ENCODE measurements at regions not wholly inside any gene's neighbourhood (a gene's known extent, or its start where the extent isn't known, plus 50 kb on each side); places are given as distances from the start of the nearest gene placed in this dataset.
"Not testable (repeated sequence)": the region's sequence is repeated elsewhere in the genome, so short reads cannot be mapped to it uniquely, and the experiment has no call there.

- H3K27me3 ChIP-seq (ENCODE audit: control insufficient read depth in 5 of 5, insufficient read depth in 4 of 5, low read length in 5 of 5): peaks cover 0 to 14% (median 3%) of the 10 kb centered on the region in 5 donors
- no peak overlapping the region for H3K9ac ChIP-seq (ENCODE audit: low read length in 5 of 5)
- no peak overlapping the region for H3K27ac ChIP-seq (ENCODE audit: low read depth, low read length)
- H3K36me3 ChIP-seq (ENCODE audit: control insufficient read depth in 5 of 5, insufficient read depth in 5 of 5, low read length in 5 of 5): no peaks in the 10 kb centered on the region
- H3K4me1 ChIP-seq (ENCODE audit: control insufficient read depth in 5 of 5, insufficient read depth in 5 of 5, low read length in 5 of 5): no peaks in the 10 kb centered on the region
- no peaks in the 10 kb centered on the region for H3K9me3 ChIP-seq (ENCODE audit: control insufficient read depth in 5 of 5, low read length in 5 of 5)
- no peak overlapping the region for H3K4me3 ChIP-seq (ENCODE audit: low read depth in 1 of 5, low read length in 5 of 5)
Measured at GRCh38 chr16:87035053-87035452, 282.1 kb downstream of the C16orf95 start.

GRCh38 chr16:87037012-87037411 lies 280.2 kb downstream of the C16orf95 start:
- Histone ChIP-seq H3K9me3 (ENCODE audit: control insufficient read depth in 5 of 5, low read length in 5 of 5) (no peaks in the 10 kb centered on the region), H3K4me3 (ENCODE audit: low read depth in 1 of 5, low read length in 5 of 5) (no peak overlapping the region), H3K9ac (ENCODE audit: low read length in 5 of 5) (no peak overlapping the region), H3K36me3 (ENCODE audit: control insufficient read depth in 5 of 5, insufficient read depth in 5 of 5, low read length in 5 of 5) (no peaks in the 10 kb centered on the region), H3K27me3 (ENCODE audit: control insufficient read depth in 5 of 5, insufficient read depth in 4 of 5, low read length in 5 of 5) (peaks cover 0 to 17% (median 6%) of the 10 kb centered on the region in 5 donors), H3K27ac (ENCODE audit: low read depth, low read length) (no peak overlapping the region), H3K4me1 (ENCODE audit: control insufficient read depth in 5 of 5, insufficient read depth in 5 of 5, low read length in 5 of 5) (peaks cover 0 to 13% (median 0%) of the 10 kb centered on the region in 5 donors)

- H3K9ac ChIP-seq (ENCODE audit: low read length in 5 of 5); H3K4me3 ChIP-seq (ENCODE audit: low read depth in 1 of 5, low read length in 5 of 5); H3K27ac ChIP-seq (ENCODE audit: low read depth, low read length); H3K9me3 ChIP-seq (ENCODE audit: control insufficient read depth in 5 of 5, low read length in 5 of 5); H3K36me3 ChIP-seq (ENCODE audit: control insufficient read depth in 5 of 5, insufficient read depth in 5 of 5, low read length in 5 of 5): not testable (repeated sequence)
- Histone ChIP-seq H3K27me3 (ENCODE audit: control insufficient read depth in 5 of 5, insufficient read depth in 4 of 5, low read length in 5 of 5) (peaks cover 4 to 16% (median 13%) of the 10 kb centered on the region in 5 donors), H3K4me1 (ENCODE audit: control insufficient read depth in 5 of 5, insufficient read depth in 5 of 5, low read length in 5 of 5) (peaks cover 0 to 27% (median 4%) of the 10 kb centered on the region in 5 donors)
Measured at GRCh38 chr16:87038528-87038927, 278.7 kb downstream of the C16orf95 start.

GRCh38 chr16:87040169-87041117 lies 276.7 kb downstream of the C16orf95 start:
- H3K9me3 ChIP-seq (ENCODE audit: control insufficient read depth in 5 of 5, low read length in 5 of 5): no peaks in the 10 kb centered on the region
- H3K4me3 ChIP-seq (ENCODE audit: low read depth in 1 of 5, low read length in 5 of 5): no peak overlapping the region
- no peak overlapping the region for H3K27ac ChIP-seq (ENCODE audit: low read depth, low read length)
- H3K9ac ChIP-seq (ENCODE audit: low read length in 5 of 5): no peak overlapping the region
- no peaks in the 10 kb centered on the region for H3K36me3 ChIP-seq (ENCODE audit: control insufficient read depth in 5 of 5, insufficient read depth in 5 of 5, low read length in 5 of 5)
- H3K27me3 ChIP-seq (ENCODE audit: control insufficient read depth in 5 of 5, insufficient read depth in 4 of 5, low read length in 5 of 5): peaks cover 6 to 21% (median 16%) of the 10 kb centered on the region in 5 donors
- H3K4me1 ChIP-seq (ENCODE audit: control insufficient read depth in 5 of 5, insufficient read depth in 5 of 5, low read length in 5 of 5): peaks cover 0 to 34% (median 4%) of the 10 kb centered on the region in 5 donors

- no peaks in the 10 kb centered on the region for H3K36me3 ChIP-seq (ENCODE audit: control insufficient read depth in 5 of 5, insufficient read depth in 5 of 5, low read length in 5 of 5)
- H3K27ac ChIP-seq (ENCODE audit: low read depth, low read length): no peak overlapping the region
- peaks cover 0 to 34% (median 4%) of the 10 kb centered on the region in 5 donors for H3K4me1 ChIP-seq (ENCODE audit: control insufficient read depth in 5 of 5, insufficient read depth in 5 of 5, low read length in 5 of 5)
- no peaks in the 10 kb centered on the region for H3K9me3 ChIP-seq (ENCODE audit: control insufficient read depth in 5 of 5, low read length in 5 of 5)
- no peak overlapping the region for H3K4me3 ChIP-seq (ENCODE audit: low read depth in 1 of 5, low read length in 5 of 5)
- H3K27me3 ChIP-seq (ENCODE audit: control insufficient read depth in 5 of 5, insufficient read depth in 4 of 5, low read length in 5 of 5): peaks cover 6 to 29% (median 21%) of the 10 kb centered on the region in 5 donors
- no peak overlapping the region for H3K9ac ChIP-seq (ENCODE audit: low read length in 5 of 5)
Measured at GRCh38 chr16:87041286-87041685, 275.9 kb downstream of the C16orf95 start.

GRCh38 chr16:87042551-87043230 lies 274.5 kb downstream of the C16orf95 start:
- Histone ChIP-seq H3K36me3 (ENCODE audit: control insufficient read depth in 5 of 5, insufficient read depth in 5 of 5, low read length in 5 of 5) (no peaks in the 10 kb centered on the region), H3K27ac (ENCODE audit: low read depth, low read length) (no peak overlapping the region), H3K4me3 (ENCODE audit: low read depth in 1 of 5, low read length in 5 of 5) (no peak overlapping the region), H3K27me3 (ENCODE audit: control insufficient read depth in 5 of 5, insufficient read depth in 4 of 5, low read length in 5 of 5) (peaks cover 8 to 40% (median 24%) of the 10 kb centered on the region in 5 donors), H3K9me3 (ENCODE audit: control insufficient read depth in 5 of 5, low read length in 5 of 5) (no peaks in the 10 kb centered on the region), H3K9ac (ENCODE audit: low read length in 5 of 5) (no peak overlapping the region), H3K4me1 (ENCODE audit: control insufficient read depth in 5 of 5, insufficient read depth in 5 of 5, low read length in 5 of 5) (peaks cover 0 to 34% (median 4%) of the 10 kb centered on the region in 5 donors)

- Histone ChIP-seq H3K9me3 (ENCODE audit: control insufficient read depth in 5 of 5, low read length in 5 of 5) (no peaks in the 10 kb centered on the region), H3K27me3 (ENCODE audit: control insufficient read depth in 5 of 5, insufficient read depth in 4 of 5, low read length in 5 of 5) (peaks cover 8 to 44% (median 27%) of the 10 kb centered on the region in 5 donors), H3K36me3 (ENCODE audit: control insufficient read depth in 5 of 5, insufficient read depth in 5 of 5, low read length in 5 of 5) (no peaks in the 10 kb centered on the region), H3K4me1 (ENCODE audit: control insufficient read depth in 5 of 5, insufficient read depth in 5 of 5, low read length in 5 of 5) (peaks cover 0 to 34% (median 4%) of the 10 kb centered on the region in 5 donors), H3K27ac (ENCODE audit: low read depth, low read length) (no peak overlapping the region), H3K9ac (ENCODE audit: low read length in 5 of 5) (no peak overlapping the region), H3K4me3 (ENCODE audit: low read depth in 1 of 5, low read length in 5 of 5) (no peak overlapping the region)
Measured at GRCh38 chr16:87043231-87044031, 273.8 kb downstream of the C16orf95 start.

GRCh38 chr16:87044032-87044382 lies 273.2 kb downstream of the C16orf95 start:
- H3K27me3 ChIP-seq (ENCODE audit: control insufficient read depth in 5 of 5, insufficient read depth in 4 of 5, low read length in 5 of 5): peaks cover 8 to 44% (median 27%) of the 10 kb centered on the region in 5 donors

DNA sequence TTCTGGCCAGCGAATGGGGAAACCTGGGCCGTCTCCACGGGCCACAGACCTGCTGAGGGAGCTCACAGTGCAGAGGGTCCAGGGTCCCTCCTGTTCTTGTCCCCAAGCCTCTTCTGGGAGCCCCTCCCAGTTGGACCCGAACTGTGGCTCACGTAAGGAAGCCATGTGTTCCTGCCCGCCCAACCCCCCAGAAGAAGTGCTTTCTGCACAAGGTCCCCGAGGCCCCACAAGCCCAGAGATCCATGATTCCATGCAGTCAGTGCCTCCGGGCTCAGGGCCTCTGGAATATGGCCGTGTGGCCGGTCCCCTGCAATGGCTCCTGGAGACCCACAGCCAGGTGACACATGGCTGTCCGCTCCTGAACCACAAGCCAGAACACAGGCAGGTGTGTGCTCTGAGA lies 272.4 kb downstream of the C16orf95 start:
- no peak overlapping the region for H3K9ac ChIP-seq (ENCODE audit: low read length in 5 of 5)
- H3K27ac ChIP-seq (ENCODE audit: low read depth, low read length): no peak overlapping the region
- no peak overlapping the region for H3K4me3 ChIP-seq (ENCODE audit: low read depth in 1 of 5, low read length in 5 of 5)
- peaks cover 8 to 44% (median 27%) of the 10 kb centered on the region in 5 donors for H3K27me3 ChIP-seq (ENCODE audit: control insufficient read depth in 5 of 5, insufficient read depth in 4 of 5, low read length in 5 of 5)
- H3K4me1 ChIP-seq (ENCODE audit: control insufficient read depth in 5 of 5, insufficient read depth in 5 of 5, low read length in 5 of 5): peaks cover 0 to 34% (median 4%) of the 10 kb centered on the region in 5 donors
- no peaks in the 10 kb centered on the region for H3K9me3 ChIP-seq (ENCODE audit: control insufficient read depth in 5 of 5, low read length in 5 of 5)
- H3K36me3 ChIP-seq (ENCODE audit: control insufficient read depth in 5 of 5, insufficient read depth in 5 of 5, low read length in 5 of 5): no peaks in the 10 kb centered on the region

More at GRCh38 chr16:87044032-87044382, 273.2 kb downstream of the C16orf95 start:
- no peak overlapping the region for H3K4me3 ChIP-seq (ENCODE audit: low read depth in 1 of 5, low read length in 5 of 5)
- peaks cover 0 to 34% (median 4%) of the 10 kb centered on the region in 5 donors for H3K4me1 ChIP-seq (ENCODE audit: control insufficient read depth in 5 of 5, insufficient read depth in 5 of 5, low read length in 5 of 5)
- H3K27ac ChIP-seq (ENCODE audit: low read depth, low read length): no peak overlapping the region
- no peak overlapping the region for H3K9ac ChIP-seq (ENCODE audit: low read length in 5 of 5)
- H3K9me3 ChIP-seq (ENCODE audit: control insufficient read depth in 5 of 5, low read length in 5 of 5): no peaks in the 10 kb centered on the region
- no peaks in the 10 kb centered on the region for H3K36me3 ChIP-seq (ENCODE audit: control insufficient read depth in 5 of 5, insufficient read depth in 5 of 5, low read length in 5 of 5)
